ENCODE measurements at regions not wholly inside any gene's neighbourhood (a gene's known extent, or its start where the extent isn't known, plus 50 kb on each side); places are given as distances from the start of the nearest gene placed in this dataset.
"Not testable (repeated sequence)": the region's sequence is repeated elsewhere in the genome, so short reads cannot be mapped to it uniquely, and the experiment has no call there.

DNA sequence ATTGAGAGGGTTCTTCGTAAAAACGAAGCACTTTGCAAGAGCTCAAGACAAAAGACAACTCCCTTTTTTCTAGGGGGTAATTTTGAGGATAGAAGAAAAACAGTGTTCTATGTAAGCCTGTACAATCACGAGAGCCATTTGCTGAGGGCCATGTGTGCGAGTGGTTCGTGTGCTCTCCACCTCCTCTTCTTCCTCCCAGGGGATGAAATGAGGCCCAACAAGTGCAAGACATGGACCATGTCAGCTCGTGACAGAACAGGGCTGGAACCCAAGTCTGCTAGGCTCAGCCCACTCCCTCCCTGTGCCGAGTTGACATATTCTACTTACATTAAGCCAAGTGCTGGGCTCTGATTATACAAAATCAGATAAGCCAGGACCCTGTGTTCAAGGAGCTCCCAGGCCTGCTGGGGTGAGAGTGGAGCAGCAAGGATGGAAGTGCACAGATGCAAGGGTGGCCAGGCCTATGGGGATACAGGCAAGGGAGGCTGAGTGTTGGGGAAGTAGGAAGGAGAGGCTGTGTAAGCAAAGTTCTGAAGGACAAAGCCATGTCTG lies 97.9 kb upstream of the MSX2 start:
- no peaks in the 10 kb centered on the region for H3K9me3 ChIP-seq (ENCODE audit: control insufficient read depth in 5 of 5, low read length in 5 of 5)
- no peaks in the 10 kb centered on the region for H3K27me3 ChIP-seq (ENCODE audit: control insufficient read depth in 5 of 5, insufficient read depth in 4 of 5, low read length in 5 of 5)
- no peak overlapping the region for H3K4me3 ChIP-seq (ENCODE audit: low read depth in 1 of 5, low read length in 5 of 5)
- H3K4me1 ChIP-seq (ENCODE audit: control insufficient read depth in 5 of 5, insufficient read depth in 5 of 5, low read length in 5 of 5), result peaks cover 0 to 15% (median 8%) of the 10 kb centered on the region in 5 donors
- H3K27ac ChIP-seq (ENCODE audit: low read depth, low read length), result no peak overlapping the region
- no peak overlapping the region for H3K9ac ChIP-seq (ENCODE audit: low read length in 5 of 5)
- no peaks in the 10 kb centered on the region for H3K36me3 ChIP-seq (ENCODE audit: control insufficient read depth in 5 of 5, insufficient read depth in 5 of 5, low read length in 5 of 5)

DNA sequence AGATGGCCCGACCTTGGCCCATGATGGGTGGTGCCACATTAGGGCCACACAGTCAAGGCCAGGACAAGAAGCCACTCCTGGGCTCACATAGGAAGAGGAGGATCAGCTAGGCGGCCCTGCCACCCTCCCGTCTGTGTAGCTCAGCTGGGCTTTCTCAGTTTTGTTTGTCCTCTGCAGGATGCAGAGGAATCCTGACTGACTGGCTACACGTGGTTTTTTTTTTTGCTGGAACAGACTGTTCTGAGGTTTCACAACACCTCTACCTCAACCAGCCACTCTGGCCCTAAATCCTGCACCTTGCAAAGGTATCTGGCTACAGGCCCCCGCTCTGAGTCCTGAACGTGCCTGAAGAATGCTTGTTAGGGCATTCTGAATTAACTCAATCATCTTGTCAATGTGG lies 88.3 kb upstream of the MSX2 start:
- Histone ChIP-seq H3K4me3 (ENCODE audit: low read depth in 1 of 5, low read length in 5 of 5) (no peak overlapping the region), H3K9me3 (ENCODE audit: control insufficient read depth in 5 of 5, low read length in 5 of 5) (no peaks in the 10 kb centered on the region), H3K27me3 (ENCODE audit: control insufficient read depth in 5 of 5, insufficient read depth in 4 of 5, low read length in 5 of 5) (peaks cover 0 to 3% (median 0%) of the 10 kb centered on the region in 5 donors), H3K4me1 (ENCODE audit: control insufficient read depth in 5 of 5, insufficient read depth in 5 of 5, low read length in 5 of 5) (peaks cover 0 to 9% (median 7%) of the 10 kb centered on the region in 5 donors), H3K27ac (ENCODE audit: low read depth, low read length) (no peak overlapping the region), H3K9ac (ENCODE audit: low read length in 5 of 5) (no peak overlapping the region), H3K36me3 (ENCODE audit: control insufficient read depth in 5 of 5, insufficient read depth in 5 of 5, low read length in 5 of 5) (no peaks in the 10 kb centered on the region)

DNA sequence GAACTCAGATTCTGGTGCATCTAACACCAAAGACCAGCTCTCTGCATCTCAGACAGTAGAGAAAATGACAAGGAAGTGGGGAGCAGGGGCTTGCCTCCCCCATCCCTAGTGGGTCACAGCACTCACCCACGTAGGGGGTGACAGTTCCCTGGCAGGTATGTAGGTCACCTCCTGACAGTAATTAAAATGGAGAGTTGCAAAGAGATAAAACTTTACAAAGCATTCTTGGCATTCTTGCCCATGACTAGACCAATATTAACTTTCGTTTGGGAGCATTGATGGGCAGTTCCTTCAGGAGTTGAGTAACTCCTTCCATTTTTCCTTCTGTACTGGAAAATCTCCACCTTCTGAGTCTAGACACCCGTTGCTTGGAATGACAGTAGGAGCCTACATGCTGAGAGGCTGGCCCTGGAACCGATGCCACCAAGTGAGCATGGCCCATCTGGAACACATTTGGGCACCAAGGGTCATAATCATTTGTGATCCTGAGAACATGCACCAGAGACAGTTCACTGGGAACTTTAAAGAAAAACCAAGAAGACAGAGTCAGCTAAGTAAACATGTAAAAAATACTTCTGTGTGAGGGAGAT lies 81.5 kb upstream of the MSX2 start:
- Histone ChIP-seq H3K9ac (ENCODE audit: low read length in 5 of 5) (no peak overlapping the region), H3K4me1 (ENCODE audit: control insufficient read depth in 5 of 5, insufficient read depth in 5 of 5, low read length in 5 of 5) (no peaks in the 10 kb centered on the region), H3K36me3 (ENCODE audit: control insufficient read depth in 5 of 5, insufficient read depth in 5 of 5, low read length in 5 of 5) (no peaks in the 10 kb centered on the region), H3K4me3 (ENCODE audit: low read depth in 1 of 5, low read length in 5 of 5) (no peak overlapping the region), H3K27me3 (ENCODE audit: control insufficient read depth in 5 of 5, insufficient read depth in 4 of 5, low read length in 5 of 5) (no peaks in the 10 kb centered on the region), H3K9me3 (ENCODE audit: control insufficient read depth in 5 of 5, low read length in 5 of 5) (peaks cover 0 to 14% (median 10%) of the 10 kb centered on the region in 5 donors), H3K27ac (ENCODE audit: low read depth, low read length) (no peak overlapping the region)

DNA sequence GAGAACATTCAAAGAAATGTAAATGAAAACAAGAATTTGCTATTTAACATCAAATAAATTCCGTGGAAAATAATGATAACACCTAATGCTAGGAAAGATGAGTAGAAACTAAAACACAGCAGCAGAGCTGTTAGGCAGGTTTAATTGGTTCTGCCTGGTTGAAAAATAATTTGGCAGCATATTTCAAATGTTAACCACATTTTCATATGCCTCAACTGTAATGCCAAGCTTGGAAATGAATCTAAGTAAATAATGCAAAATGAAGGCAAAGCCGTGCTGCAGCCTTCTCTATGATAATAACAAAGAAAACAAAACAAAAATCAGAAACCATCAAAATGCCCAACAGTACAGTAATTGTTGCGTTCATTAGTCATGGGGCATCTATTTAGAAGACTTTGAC lies 79.9 kb upstream of the MSX2 start:
- no peaks in the 10 kb centered on the region for H3K4me1 ChIP-seq (ENCODE audit: control insufficient read depth in 5 of 5, insufficient read depth in 5 of 5, low read length in 5 of 5)
- peaks cover 0 to 14% (median 10%) of the 10 kb centered on the region in 5 donors for H3K9me3 ChIP-seq (ENCODE audit: control insufficient read depth in 5 of 5, low read length in 5 of 5)
- H3K27ac ChIP-seq (ENCODE audit: low read depth, low read length), result no peak overlapping the region
- no peak overlapping the region for H3K4me3 ChIP-seq (ENCODE audit: low read depth in 1 of 5, low read length in 5 of 5)
- no peaks in the 10 kb centered on the region for H3K27me3 ChIP-seq (ENCODE audit: control insufficient read depth in 5 of 5, insufficient read depth in 4 of 5, low read length in 5 of 5)
- no peak overlapping the region for H3K9ac ChIP-seq (ENCODE audit: low read length in 5 of 5)
- no peaks in the 10 kb centered on the region for H3K36me3 ChIP-seq (ENCODE audit: control insufficient read depth in 5 of 5, insufficient read depth in 5 of 5, low read length in 5 of 5)

DNA sequence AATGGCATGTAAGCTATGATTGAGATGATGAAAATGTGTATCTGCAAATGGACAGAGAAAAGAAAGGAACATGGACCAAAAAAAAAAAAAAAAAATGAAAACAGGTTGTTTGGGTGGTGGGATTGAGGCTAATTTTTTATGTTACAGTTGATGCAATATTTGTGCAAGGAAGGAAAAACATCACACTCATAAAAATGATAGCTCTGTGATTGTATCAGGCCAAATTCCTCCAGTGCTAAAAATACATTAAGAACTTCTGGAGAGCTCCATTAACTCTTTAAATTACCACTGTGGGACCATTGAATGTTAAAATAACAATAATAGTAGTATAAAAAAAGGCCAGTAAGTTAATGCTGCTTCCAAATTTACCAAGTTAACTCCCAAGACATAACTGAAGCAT lies 79.5 kb upstream of the MSX2 start:
- no peaks in the 10 kb centered on the region for H3K36me3 ChIP-seq (ENCODE audit: control insufficient read depth in 5 of 5, insufficient read depth in 5 of 5, low read length in 5 of 5)
- no peaks in the 10 kb centered on the region for H3K27me3 ChIP-seq (ENCODE audit: control insufficient read depth in 5 of 5, insufficient read depth in 4 of 5, low read length in 5 of 5)
- no peak overlapping the region for H3K4me3 ChIP-seq (ENCODE audit: low read depth in 1 of 5, low read length in 5 of 5)
- H3K9ac ChIP-seq (ENCODE audit: low read length in 5 of 5), result no peak overlapping the region
- H3K27ac ChIP-seq (ENCODE audit: low read depth, low read length), result no peak overlapping the region
- H3K4me1 ChIP-seq (ENCODE audit: control insufficient read depth in 5 of 5, insufficient read depth in 5 of 5, low read length in 5 of 5), result no peaks in the 10 kb centered on the region
- peaks cover 0 to 14% (median 10%) of the 10 kb centered on the region in 5 donors for H3K9me3 ChIP-seq (ENCODE audit: control insufficient read depth in 5 of 5, low read length in 5 of 5)

DNA sequence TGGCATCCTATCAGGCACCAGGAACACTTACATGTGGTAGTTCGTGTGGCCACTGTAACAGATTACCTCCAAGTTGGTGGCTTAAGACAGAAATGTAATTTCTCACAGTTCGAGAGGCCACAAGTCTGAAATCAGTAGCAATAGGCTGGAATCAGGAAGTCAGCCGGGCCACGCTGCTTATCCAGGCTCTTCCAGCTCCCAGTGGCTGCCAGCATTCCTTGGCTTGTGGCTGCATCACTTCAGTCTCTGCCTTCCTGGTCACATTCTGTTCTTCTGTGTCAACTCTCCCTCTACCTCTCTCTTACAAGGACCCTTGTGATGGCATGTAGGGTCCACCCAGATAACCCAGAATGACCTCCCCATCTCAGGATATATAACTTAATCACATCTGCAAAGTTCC lies 78.7 kb upstream of the MSX2 start:
- H3K9me3 ChIP-seq (ENCODE audit: control insufficient read depth in 5 of 5, low read length in 5 of 5), result peaks cover 0 to 14% (median 10%) of the 10 kb centered on the region in 5 donors

DNA sequence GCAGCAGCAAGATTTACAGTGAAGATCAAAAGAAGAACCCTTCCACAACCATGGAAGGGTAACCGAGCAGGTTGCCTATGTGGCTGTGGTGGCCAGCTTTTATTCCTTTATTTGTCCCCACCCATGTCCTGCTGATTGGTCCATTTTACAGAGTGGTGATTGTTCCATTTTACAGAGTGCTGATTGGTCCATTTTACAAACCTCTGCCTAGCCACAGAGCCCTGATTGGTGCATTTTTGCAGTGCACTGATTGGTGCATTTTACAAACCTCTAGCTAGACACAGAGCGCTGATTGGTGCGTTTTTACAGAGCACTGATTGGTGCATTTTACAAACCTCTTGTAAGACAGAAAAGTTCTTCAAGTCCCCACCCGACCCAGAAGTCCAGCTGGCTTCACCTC lies 75.8 kb upstream of the MSX2 start:
- H3K4me3 ChIP-seq (ENCODE audit: low read depth in 1 of 5, low read length in 5 of 5); H3K27ac ChIP-seq (ENCODE audit: low read depth, low read length); H3K27me3 ChIP-seq (ENCODE audit: control insufficient read depth in 5 of 5, insufficient read depth in 4 of 5, low read length in 5 of 5); H3K4me1 ChIP-seq (ENCODE audit: control insufficient read depth in 5 of 5, insufficient read depth in 5 of 5, low read length in 5 of 5); H3K9ac ChIP-seq (ENCODE audit: low read length in 5 of 5); H3K36me3 ChIP-seq (ENCODE audit: control insufficient read depth in 5 of 5, insufficient read depth in 5 of 5, low read length in 5 of 5): not testable (repeated sequence)
- H3K9me3 ChIP-seq (ENCODE audit: control insufficient read depth in 5 of 5, low read length in 5 of 5), result peaks cover 0 to 14% (median 10%) of the 10 kb centered on the region in 5 donors

More for the DNA sequence above, 78.7 kb upstream of the MSX2 start:
- no peaks in the 10 kb centered on the region for H3K4me1 ChIP-seq (ENCODE audit: control insufficient read depth in 5 of 5, insufficient read depth in 5 of 5, low read length in 5 of 5)
- no peak overlapping the region for H3K4me3 ChIP-seq (ENCODE audit: low read depth in 1 of 5, low read length in 5 of 5)
- no peak overlapping the region for H3K9ac ChIP-seq (ENCODE audit: low read length in 5 of 5)
- no peak overlapping the region for H3K27ac ChIP-seq (ENCODE audit: low read depth, low read length)
- no peaks in the 10 kb centered on the region for H3K27me3 ChIP-seq (ENCODE audit: control insufficient read depth in 5 of 5, insufficient read depth in 4 of 5, low read length in 5 of 5)
- H3K36me3 ChIP-seq (ENCODE audit: control insufficient read depth in 5 of 5, insufficient read depth in 5 of 5, low read length in 5 of 5), result no peaks in the 10 kb centered on the region

DNA sequence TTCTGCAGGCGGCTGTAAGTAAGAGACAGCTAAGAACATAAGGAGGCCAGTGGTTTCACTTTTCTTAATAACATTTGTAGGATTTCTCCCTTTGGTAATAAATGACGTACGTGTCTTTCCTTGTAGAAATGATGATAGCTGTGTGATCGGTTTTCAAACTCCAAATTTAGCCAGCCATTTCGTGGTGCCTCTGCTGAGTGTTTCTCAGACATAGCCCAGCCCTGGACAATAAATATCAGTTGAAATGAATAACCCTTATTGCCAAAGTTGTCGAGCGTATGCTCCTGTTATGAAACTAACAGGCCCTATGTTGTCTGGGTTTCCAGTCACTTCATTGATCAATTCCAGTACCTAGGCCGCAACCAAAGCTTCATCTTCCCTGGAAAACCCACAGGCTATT lies 75.0 kb upstream of the MSX2 start:
- no peak overlapping the region for H3K9ac ChIP-seq (ENCODE audit: low read length in 5 of 5)
- H3K4me3 ChIP-seq (ENCODE audit: low read depth in 1 of 5, low read length in 5 of 5), result no peak overlapping the region
- no peaks in the 10 kb centered on the region for H3K4me1 ChIP-seq (ENCODE audit: control insufficient read depth in 5 of 5, insufficient read depth in 5 of 5, low read length in 5 of 5)
- peaks cover 0 to 14% (median 10%) of the 10 kb centered on the region in 5 donors for H3K9me3 ChIP-seq (ENCODE audit: control insufficient read depth in 5 of 5, low read length in 5 of 5)
- no peaks in the 10 kb centered on the region for H3K36me3 ChIP-seq (ENCODE audit: control insufficient read depth in 5 of 5, insufficient read depth in 5 of 5, low read length in 5 of 5)
- peaks cover 0 to 8% (median 2%) of the 10 kb centered on the region in 5 donors for H3K27me3 ChIP-seq (ENCODE audit: control insufficient read depth in 5 of 5, insufficient read depth in 4 of 5, low read length in 5 of 5)
- H3K27ac ChIP-seq (ENCODE audit: low read depth, low read length), result no peak overlapping the region

DNA sequence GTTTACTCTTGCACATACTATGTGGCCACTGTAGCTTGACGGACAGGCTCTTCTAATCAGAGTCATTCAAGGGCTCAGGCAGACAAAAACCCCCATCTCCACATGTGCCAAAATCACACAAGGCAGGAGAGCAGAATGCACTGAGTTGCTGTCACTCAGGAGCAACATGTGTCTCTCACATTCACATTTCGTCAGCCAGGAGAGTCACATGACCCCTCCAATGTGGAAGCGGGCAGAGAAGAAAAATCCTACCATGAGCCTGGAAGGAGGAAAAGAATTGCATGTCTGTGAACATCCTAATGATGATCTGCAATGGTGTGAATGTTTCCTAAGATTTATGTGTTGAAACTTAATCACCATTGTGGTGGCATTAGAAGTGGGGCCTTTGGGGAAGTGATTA lies 69.9 kb upstream of the MSX2 start:
- Histone ChIP-seq H3K27me3 (ENCODE audit: control insufficient read depth in 5 of 5, insufficient read depth in 4 of 5, low read length in 5 of 5) (peaks cover 0 to 17% (median 10%) of the 10 kb centered on the region in 5 donors), H3K36me3 (ENCODE audit: control insufficient read depth in 5 of 5, insufficient read depth in 5 of 5, low read length in 5 of 5) (no peaks in the 10 kb centered on the region), H3K9me3 (ENCODE audit: control insufficient read depth in 5 of 5, low read length in 5 of 5) (no peaks in the 10 kb centered on the region), H3K4me1 (ENCODE audit: control insufficient read depth in 5 of 5, insufficient read depth in 5 of 5, low read length in 5 of 5) (no peaks in the 10 kb centered on the region), H3K27ac (ENCODE audit: low read depth, low read length) (no peak overlapping the region), H3K4me3 (ENCODE audit: low read depth in 1 of 5, low read length in 5 of 5) (no peak overlapping the region), H3K9ac (ENCODE audit: low read length in 5 of 5) (no peak overlapping the region)

DNA sequence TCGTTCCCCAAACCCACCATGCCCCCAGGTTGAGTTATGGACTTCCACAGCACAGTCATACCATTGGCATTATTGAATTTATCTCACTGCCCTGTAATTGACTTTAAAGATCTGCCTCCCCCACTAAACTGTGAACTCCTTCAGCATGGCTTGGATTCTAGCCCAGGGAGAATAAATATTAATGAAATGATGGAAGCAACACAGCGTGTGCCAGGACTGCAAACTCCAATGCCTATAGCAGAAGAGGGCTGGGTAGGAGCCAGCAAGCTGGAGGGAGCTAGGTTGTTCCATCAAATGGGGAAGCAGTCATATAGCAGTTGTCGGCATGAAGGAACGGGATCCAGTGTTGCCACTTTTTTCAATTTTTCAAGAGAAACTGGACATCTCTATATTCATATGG lies 69.0 kb upstream of the MSX2 start:
- no peak overlapping the region for H3K9ac ChIP-seq (ENCODE audit: low read length in 5 of 5)
- no peaks in the 10 kb centered on the region for H3K9me3 ChIP-seq (ENCODE audit: control insufficient read depth in 5 of 5, low read length in 5 of 5)
- no peak overlapping the region for H3K4me3 ChIP-seq (ENCODE audit: low read depth in 1 of 5, low read length in 5 of 5)
- peaks cover 0 to 17% (median 10%) of the 10 kb centered on the region in 5 donors for H3K27me3 ChIP-seq (ENCODE audit: control insufficient read depth in 5 of 5, insufficient read depth in 4 of 5, low read length in 5 of 5)
- no peaks in the 10 kb centered on the region for H3K36me3 ChIP-seq (ENCODE audit: control insufficient read depth in 5 of 5, insufficient read depth in 5 of 5, low read length in 5 of 5)
- H3K27ac ChIP-seq (ENCODE audit: low read depth, low read length), result no peak overlapping the region
- H3K4me1 ChIP-seq (ENCODE audit: control insufficient read depth in 5 of 5, insufficient read depth in 5 of 5, low read length in 5 of 5), result no peaks in the 10 kb centered on the region
